ENCODE measurements at regions not wholly inside any gene's neighbourhood (a gene's known extent, or its start where the extent isn't known, plus 50 kb on each side); places are given as distances from the start of the nearest gene placed in this dataset.
"Not testable (repeated sequence)": the region's sequence is repeated elsewhere in the genome, so short reads cannot be mapped to it uniquely, and the experiment has no call there.

DNA sequence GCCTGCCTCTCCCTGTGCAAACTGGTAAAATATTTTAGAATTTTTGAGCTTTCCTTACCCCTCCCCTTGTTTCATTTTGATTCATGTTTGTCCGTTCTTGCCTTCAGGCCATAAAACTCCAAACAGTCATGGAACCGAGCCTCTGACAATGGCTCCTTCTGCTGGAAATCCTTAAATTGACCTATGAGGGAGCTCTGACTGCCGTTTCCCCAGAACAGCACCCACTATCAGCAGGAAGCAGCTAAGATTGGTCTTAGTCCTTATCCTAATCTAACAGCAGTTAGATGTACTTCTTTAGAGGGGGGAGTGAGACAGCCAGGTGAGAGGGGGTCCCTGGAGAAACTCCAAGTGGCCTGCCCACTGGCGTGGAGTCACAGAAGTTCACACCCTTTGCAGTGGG is 106.7 kb downstream of the FAM174A start:
- DNase-seq, result no peak

DNA sequence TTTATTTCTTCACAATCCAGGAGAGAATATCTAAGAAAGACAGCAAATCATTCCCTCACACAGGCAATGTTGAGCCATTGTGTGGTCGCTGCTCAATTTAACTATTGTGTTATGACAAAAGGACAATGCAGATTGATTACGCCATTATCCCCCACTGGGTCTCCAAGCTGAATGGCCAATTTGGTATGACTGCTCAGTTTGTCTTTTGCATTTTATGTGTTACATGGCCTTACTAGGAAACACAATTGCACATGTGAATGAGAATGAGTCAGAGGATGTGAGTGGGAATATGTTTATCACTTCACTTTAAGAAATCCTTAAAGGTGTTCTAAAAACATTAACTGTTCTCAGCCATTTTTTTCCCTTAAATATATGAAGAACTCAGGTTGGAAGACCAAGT is 108.3 kb downstream of the FAM174A start:
- DNase-seq, result no peak

DNA sequence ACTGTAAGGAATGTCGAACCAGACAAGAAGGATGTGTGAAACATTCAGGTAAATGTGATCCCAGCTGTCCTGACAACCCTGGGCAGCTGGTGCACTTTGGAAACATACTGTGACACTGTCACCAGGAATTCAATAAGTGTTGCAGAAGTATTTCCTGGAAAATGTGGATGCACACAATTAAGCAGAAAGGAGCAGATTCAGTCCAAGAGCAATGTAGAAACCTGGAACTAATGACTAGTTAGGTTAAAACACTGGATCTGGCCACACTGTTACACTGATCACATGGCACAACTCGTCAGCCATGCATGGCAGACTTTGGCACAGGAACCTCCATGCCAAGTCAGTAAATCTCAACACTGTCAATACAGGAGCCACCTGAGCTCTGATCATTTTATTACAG is 109.0 kb downstream of the FAM174A start:
- no peak for DNase-seq

DNA sequence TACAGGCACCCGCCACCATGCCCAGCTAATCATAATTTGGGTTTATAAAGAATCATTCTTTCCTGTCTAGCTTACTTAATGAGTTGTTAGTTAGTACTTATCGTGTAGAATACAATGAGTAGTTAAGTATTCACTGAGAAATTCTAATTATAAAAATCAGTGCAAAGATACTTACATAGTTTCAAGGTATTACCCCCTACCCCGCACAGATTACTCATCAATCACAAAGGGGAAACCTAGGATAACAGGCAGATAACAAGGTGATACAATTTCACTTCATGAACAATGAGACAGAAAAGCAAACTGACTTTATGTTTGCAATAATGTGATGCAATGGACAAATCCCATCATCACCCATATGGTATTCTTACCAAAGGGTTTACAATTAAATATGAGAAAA is 109.6 kb downstream of the FAM174A start:
- DNase-seq, result no peak

DNA sequence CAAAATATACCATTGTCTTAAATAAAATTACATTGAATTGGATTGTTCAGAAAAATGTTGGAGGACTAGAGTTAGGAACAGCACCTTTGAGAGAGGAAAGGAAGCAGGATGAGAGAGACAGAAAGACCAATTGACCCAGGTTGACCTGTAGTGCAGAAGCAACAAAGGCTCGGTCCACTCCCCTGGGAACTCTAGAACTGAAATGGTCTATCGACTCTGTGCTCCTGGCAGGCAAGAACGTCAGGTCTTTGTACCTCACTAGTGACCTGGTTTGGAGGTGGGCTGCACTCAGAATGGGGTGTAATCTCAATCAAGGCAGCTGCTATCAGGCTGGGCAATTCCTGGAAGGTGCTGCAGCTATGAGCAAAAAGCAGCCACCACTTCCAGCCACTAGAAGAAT is 110.8 kb downstream of the FAM174A start:
- DNase-seq, result no peak

DNA sequence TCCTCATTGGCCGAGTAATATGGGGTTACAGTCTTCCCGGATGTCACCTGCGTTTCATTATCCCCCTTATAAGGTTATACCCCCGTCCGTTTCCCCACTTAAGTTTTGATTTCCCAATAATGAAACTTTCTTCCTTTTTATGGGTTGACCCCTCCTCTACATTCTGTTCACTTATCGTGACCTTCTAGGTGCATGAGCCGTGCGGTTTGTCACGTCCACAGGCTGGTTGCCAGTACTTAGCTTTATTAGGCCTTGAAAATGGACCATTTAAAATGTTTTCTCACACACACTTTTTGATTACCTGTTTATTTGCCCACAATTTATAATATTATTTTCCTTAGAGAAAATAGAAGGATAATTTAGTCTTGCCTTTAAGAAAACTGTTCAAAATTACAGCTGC is 111.5 kb downstream of the FAM174A start:
- DNase-seq, result no peak

DNA sequence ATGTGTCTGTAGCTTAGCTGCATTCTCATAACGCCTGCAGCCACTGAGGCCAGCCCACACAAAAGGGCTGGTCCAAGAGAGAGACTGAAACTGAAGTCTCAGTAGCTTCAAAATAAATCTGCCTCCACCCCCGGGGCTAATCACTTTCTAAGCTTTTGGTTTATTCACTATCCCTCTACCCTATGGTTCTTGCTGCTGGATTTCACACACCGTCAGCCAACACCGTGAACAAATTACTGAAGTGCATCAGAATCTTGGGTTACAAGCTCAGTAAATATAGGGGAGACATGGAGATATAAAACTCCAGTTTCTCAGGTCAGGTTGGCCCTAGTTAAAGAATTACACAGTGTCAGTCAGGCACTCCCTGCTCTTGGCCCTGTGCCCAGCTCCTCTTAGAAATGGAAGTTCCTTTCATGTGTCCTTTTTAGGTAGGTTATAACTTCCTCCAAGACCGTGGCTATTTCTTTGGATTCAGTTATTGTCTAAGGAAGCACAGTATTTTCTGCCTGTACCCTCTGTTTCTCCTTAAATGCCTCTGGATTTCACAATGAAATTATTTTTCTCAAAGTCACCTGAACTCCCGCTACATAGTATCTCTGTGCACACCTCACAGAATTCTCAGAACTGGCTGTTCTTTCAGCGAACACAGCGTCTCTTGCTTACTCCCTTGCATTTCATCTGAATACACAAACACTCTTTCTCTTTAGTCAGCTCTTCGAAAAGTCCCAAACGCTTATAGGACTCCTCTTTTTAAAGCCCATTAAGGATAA is 112.5 kb downstream of the FAM174A start:
- peak in 2 of 3 donors; percentile 16 to 37 for DNase-seq

DNA sequence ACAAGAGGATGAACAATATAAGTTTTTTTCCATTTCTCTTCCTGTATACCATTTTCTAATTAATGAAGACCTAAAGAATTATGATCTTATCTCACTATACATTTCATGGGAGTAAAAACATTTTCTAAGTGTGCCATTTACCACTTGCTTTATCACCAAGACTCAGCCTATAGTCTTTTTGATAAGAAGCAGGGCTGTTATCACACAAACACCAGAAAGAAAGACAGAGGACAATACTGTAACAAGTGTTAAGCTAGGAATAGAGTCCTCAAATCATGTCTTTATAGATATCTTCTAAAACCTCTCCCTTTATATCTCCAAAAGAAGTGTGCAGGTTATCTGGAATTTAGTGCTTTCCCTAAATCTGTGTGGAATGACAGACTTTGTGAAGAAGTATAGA is 119.7 kb downstream of the FAM174A start:
- DNase-seq, result no peak

DNA sequence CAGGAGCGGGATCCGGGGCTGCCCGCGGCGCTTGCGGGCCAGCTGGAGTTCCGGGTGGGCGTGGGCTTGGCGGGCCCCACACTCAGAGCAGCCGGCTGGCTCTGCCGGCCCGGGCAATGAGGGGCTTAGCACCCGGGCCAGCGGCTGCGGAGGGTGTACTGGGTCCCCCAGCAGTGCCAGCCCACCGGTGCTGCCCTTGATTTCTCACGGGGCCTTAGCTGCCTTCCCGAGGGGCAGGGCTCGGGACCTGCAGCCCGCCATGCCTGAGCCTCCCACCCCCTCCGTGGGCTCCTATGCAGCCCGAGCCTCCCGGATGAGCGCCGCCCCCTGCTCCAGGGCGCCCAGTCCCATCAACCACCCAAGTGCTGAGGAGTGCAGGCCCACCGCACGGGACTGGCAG is 121.6 kb downstream of the FAM174A start:
- not testable (repeated sequence) for DNase-seq

DNA sequence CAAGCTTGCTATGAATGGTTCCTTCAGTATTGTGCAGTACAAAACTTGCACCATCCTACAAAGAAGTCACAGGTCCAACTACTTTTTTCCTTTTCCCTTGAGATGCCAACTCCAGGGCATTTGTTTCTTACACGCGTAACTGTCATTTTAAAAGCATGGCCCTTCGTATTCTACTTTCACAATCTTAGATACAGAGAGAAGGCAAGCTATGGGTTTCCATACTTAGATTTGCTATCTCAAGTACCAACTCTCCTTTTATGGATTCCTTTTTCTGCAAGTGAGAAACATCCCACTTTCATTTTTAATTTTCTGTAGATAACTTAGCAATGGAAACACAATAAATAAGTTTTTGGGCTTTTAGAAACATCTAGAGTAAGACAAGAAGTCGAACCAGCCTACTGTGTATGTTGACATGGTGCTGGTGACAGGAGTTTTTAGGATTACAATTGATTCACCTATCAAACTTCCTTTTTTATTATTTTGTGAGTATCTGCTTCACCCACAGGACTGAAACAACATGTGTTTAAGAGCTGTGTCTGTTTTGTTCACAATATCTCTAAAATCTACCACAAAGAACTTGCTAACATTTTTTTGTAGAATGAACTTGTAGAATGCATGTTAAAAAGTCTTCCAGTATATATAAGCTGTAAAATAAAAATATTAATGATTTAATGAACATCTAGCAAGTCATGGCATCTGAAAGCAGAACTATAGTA is 124.1 kb downstream of the FAM174A start:
- no peak for DNase-seq

DNA sequence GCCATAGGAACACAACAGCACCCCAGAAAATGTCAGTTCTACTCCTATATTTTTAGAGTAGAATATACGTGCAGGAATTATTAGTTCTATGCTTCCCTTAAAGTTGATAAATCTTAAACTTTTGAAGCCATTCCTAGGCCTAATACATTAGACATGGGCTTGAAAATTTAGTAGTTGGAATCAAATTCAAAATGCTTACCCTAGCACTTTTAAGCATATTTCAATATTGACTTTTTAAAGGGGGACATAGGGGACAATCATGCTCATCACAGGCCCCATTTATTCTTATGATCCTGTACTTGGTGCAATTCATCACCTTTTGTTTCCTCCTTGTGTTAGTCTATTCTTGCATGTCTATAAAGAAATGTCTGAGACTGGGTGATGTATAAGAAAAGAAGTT is 129.0 kb downstream of the FAM174A start:
- no peak for DNase-seq

DNA sequence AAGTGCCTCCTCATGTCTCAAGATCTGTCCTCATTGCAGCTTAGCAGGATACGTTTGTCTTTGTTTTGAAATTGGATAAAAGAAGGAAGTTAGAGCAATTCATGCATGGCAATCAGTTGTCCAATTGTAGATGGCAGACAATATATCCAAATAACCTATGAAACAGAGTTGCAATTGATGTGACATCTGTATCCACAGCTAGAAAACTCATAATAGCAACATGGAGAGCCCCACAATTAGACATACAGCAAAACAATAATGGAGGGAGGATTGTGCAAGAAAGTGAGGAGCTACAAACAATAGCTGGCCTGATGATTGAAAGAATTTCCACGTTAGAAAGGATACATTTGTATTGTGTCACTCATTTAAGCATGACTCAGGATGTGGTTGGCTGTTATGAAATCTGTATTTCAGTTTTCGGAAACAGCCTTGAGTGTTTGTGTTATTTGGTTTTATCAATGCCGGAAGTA is 132.0 kb downstream of the FAM174A start:
- peak in 2 of 3 donors; percentile 2 to 11 for DNase-seq

DNA sequence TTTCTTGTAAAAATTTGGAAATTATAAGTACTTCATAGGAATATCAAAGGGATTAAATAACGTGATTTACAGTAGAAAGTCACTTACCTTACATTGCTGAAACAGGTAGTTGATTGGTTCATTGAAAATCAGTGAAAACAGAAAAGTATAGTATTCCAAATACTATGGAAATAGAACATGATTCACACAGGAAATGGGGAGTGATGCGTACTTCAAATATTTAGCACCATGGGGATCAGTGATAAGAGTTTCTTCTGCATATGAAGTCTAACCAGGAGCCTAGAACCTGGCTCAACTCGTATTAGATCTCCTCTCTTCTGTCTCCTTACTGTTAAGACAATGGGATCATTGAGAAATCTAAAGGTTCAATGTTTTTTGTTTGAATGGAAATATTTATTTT is 133.3 kb downstream of the FAM174A start:
- DNase-seq, result no peak

DNA sequence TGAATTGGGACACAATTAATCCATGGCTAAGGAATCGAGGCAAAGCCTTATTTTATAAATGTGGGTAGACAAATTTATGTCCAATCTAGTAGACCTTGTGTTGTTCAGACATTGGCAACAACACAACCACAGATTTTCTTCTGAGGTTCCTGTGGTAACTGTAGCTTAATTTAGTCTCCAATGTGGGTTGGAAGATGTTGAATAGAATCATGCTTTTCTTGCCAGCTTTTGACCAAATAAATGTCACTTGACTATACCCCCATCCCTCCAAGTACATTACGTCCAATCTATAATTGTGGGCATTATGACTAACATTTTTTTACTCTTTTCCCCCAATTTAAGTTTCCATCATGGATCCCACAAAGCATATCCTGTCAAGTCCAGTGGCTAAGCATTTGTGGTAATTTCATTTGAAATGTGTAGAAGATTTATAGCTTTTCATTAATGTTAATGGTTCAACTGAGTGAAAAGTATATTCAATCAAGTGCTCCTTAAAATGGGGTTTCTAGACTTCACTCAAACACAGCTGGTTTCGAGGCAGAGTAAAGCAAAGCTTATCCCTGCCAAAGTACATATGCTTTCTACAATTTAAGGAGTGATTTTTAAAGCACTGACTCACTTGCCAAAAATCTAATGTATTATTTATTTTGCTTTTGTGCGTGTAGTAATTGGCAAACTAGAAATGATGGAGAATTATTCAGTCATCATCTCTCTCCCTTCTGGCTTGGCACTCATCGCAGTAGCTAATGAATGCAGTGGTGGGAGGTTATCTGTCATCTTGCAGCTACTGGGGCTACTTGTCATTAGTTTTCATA is 141.8 kb downstream of the FAM174A start:
- peak in 2 of 3 donors; percentile 11 to 45 for DNase-seq

DNA sequence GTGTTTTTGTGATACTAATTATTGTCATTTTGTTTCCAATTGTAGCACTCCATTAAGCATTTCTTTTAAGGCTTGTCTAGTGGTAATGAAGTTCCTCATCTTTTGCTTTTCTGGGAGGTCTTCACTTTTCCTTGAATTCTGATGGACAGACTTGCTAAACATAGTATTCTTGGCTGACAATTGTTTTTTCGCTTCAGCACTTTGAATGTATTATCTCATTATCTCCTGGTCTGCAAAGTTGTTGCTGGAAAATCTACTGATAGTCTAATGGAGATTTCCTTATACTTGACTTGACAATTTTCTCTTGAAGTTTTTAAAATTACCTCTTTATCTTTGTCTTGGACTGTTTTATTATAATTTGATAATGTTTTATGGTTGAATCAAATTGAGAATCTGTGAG is 147.5 kb downstream of the FAM174A start:
- no peak for DNase-seq

DNA sequence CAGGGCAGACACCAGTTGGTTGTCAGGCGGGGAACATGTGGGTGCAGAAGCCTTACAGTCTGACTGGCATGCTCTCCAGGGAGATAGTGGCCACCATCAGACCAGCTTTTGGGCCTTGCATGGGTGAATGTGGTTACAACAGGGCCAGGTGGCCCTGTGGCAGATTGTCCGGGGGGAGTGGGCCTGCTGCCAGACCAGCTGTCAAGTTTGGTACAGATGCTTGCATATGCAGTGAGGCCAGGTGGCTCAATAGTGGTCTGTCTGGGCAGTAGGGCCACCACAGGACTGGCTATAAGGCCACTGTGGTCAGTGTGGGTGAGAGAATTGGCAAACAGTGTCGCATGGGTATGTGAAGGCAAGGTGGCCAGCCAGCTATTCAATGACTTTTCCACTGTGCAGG is 148.7 kb downstream of the FAM174A start:
- no peak for DNase-seq

DNA sequence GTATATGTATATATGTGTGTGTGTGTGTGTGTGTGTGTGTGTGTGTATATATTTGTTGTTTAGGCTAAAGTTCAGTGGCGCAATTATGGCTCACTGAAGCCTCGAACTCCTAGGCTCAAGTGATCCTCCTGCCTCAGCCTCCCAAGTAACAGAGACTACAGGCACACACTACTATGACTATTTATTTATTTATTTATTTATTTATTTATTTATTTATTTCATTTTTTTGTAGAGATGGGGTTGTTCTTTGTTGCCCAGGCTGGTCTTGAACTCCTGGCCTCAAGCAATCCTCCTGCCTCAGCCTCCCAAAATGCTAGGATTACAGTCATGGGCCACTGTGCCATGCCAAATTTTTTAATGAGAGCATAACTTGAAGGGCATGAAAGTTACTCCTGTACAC is 149.9 kb downstream of the FAM174A start:
- not testable (repeated sequence) for DNase-seq

DNA sequence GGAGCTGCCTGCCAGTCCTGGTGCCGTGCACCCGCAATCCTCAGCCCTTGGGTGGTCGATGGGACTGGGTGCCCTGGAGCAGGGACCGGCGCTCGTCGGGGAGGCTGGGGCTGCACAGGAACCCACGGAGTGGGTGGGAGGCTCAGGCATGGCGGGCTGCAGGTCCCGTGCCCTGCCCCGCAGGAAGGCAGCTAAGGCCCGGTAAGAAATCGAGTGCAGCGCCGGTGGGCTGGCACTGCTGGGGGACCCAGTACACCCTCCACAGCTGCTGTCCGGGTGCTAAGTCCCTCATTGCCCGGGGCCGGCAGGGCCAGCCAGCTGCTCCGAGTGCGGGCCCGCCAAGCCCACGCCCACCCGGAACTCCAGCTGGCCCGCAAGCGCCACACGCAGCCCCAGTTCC is 153.7 kb downstream of the FAM174A start:
- DNase-seq, result not testable (repeated sequence)

DNA sequence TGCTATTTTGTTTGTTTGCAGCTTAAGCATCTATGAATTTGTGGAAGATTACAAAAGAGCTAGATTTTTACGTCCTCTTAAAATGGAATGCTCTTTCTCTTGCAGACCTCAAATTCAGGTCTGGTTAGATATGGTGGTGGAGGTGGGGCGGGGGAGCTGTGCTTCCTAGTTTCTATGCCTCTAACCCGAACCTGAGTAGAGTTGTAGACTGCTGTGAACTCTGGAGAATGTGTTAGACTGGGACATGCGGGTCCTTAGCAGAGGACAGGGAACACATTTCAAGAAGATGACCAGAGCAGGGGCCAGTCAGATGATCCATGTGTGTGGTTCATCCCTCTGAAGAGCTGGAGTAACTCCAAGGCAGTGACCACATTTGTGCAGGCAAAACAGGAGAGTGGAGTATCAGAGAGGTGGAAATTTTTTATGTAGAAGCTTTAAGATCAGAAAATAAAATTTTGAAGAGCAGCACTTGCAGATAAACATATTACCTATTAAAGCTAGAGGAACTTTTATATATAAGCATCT is 154.9 kb downstream of the FAM174A start:
- no peak for DNase-seq

DNA sequence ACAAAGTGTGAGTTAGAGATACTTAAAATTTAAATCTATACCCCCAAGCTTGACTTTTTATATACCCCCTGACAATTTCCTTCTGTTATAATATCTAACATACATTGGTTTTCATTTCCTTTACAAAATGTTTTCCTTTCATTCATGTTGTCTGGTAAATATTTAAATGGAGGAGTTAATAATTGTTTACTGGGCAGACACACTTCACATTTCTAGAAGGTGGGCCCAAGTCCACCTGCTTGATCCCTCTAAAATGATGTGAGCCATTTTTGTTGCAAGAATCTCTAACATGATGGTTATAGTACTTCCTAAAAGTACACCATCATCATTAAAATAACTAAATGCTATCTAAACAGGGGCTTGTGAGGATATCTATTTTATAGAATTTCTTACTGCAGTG is 155.9 kb downstream of the FAM174A start:
- no peak for DNase-seq

DNA sequence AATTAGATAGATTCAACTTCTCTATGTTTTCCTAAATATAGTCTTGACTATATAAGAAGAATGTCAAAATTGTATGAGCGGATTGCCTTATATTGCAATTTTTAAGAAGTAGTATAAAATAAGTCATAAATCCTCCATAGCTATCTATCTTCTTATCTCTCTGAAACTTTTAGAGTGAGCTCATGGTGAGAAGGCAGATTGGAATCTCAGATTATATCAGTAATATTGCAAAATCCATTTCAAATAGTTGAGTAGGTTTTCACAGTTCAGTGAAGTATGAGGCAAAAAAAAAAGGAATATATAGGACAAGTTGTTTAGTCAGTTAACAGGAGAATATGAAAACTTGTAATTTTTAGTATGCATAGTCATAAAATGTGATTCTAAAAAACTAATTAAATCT is 156.4 kb downstream of the FAM174A start:
- no peak for DNase-seq

DNA sequence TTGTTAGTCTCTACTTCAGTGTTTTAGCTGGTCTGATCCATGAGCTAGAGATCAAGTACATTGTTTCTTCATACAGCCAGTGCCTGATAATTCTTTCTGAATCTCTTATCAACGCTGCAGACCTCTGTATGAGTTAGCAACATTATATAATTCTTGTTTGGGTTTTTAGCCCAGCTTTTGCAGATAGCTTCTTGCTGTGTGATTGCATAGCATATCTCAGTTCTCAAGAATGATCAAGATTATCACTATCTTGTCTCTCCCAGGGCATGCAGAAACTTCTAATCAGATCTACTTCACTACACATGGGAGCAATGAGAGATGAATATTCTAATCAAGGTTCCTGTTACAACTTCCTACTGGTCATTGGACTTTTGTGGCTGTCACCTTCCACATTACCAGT is 158.3 kb downstream of the FAM174A start:
- no peak for DNase-seq
